Ishikawa (cell line): ENCODE measurements at regions not wholly inside any gene's neighbourhood (a gene's known extent, or its start where the extent isn't known, plus 50 kb on each side); places are given as distances from the start of the nearest gene placed in this dataset.

Experiments
- CEBPB ChIP-seq: IDR thresholded peaks from 2 replicates; pipeline ENCODE4 v1.6.1; 2012
- CREB1 ChIP-seq: IDR thresholded peaks from 2 replicates; pipeline ENCODE4 v1.6.1; 2012; ENCODE audit warnings: low read depth
- EGR1 ChIP-seq: IDR thresholded peaks from 2 replicates; pipeline ENCODE4 v1.6.1; 2012
- EP300 ChIP-seq: IDR thresholded peaks from 2 replicates; pipeline ENCODE4 v1.6.1; 2012; ENCODE audit warnings: borderline replicate concordance
- MAX ChIP-seq: IDR thresholded peaks from 2 replicates; pipeline ENCODE4 v1.6.1; 2012
- RAD21 ChIP-seq: IDR thresholded peaks from 2 replicates; pipeline ENCODE4 v1.6.1; 2012; ENCODE audit warnings: low read depth
- TAF1 ChIP-seq: IDR thresholded peaks from 2 replicates; pipeline ENCODE4 v1.6.1; 2012; ENCODE audit warnings: low read depth, mild to moderate bottlenecking
- TCF12 ChIP-seq: IDR thresholded peaks from 2 replicates; pipeline ENCODE4 v1.6.1; 2012; ENCODE audit warnings: low read depth
- YY1 ChIP-seq: IDR thresholded peaks from 2 replicates; pipeline ENCODE4 v1.6.1; 2012; ENCODE audit warnings: low read depth
- ZBTB7A ChIP-seq: IDR thresholded peaks from 2 replicates; pipeline ENCODE4 v1.6.1; 2012; ENCODE audit warnings: low read depth

- TF ChIP-seq RAD21: no peak
- no peak for TF ChIP-seq YY1
- no peak for TF ChIP-seq TAF1
- no peak for TF ChIP-seq CEBPB
- no peak for TF ChIP-seq MAX
- no peak for TF ChIP-seq EGR1
- no peak for TF ChIP-seq ZBTB7A
- no peak for TF ChIP-seq EP300
- no peak for TF ChIP-seq TCF12
- TF ChIP-seq CREB1: no peak
These were observed 255.4 kb downstream of the LOXHD1 start for GRCh38 chr18:46401486-46402070.
